Left ventricle myocardium inferior (tissue), 1 donor: ENCODE measurements at regions not wholly inside any gene's neighbourhood (a gene's known extent, or its start where the extent isn't known, plus 50 kb on each side); places are given as distances from the start of the nearest gene placed in this dataset.

Experiments
- DNase-seq: peaks from one replicate; pipeline ENCODE4 v3.0.0-alpha.2; 2020
- H3K27ac ChIP-seq: fragments of 200-600 bp; replicated peaks from 2 replicates; pipeline ENCODE4 v1.8.0; 2021
- H3K27me3 ChIP-seq: fragments of 200-600 bp; 2 replicates; pipeline ENCODE4 v1.8.0; 2021; ENCODE audit warnings: low read depth
- H3K36me3 ChIP-seq: fragments of 200-600 bp; 2 replicates; pipeline ENCODE4 v1.8.0; 2021
- H3K4me1 ChIP-seq: fragments of 200-600 bp; 2 replicates; pipeline ENCODE4 v1.8.0; 2021
- H3K4me3 ChIP-seq: fragments of 200-600 bp; 2 replicates; pipeline ENCODE4 v1.8.0; 2021; ENCODE audit warnings: mild to moderate bottlenecking, moderate library complexity
- H3K9me3 ChIP-seq: fragments of 200-600 bp; replicated peaks from 2 replicates; pipeline ENCODE4 v1.8.0; 2021
- intact Hi-C: fragments of 100-400 bp; cut with micrococcal nuclease; formaldehyde crosslinking; loops from one replicate; pipeline ENCODE4 v1.11.0; 2022
- TF ChIP-seq, protein P1 (sequence below): fragments of 200-600 bp; IDR thresholded peaks from 2 replicates; pipeline ENCODE4 v1.8.0; 2021; ENCODE audit warnings: antibody characterized with exemption, mild to moderate bottlenecking, borderline replicate concordance
- donor health status: DM: no; HTN: yes; CAD: no; lungs with severe emphysema.

DNA sequence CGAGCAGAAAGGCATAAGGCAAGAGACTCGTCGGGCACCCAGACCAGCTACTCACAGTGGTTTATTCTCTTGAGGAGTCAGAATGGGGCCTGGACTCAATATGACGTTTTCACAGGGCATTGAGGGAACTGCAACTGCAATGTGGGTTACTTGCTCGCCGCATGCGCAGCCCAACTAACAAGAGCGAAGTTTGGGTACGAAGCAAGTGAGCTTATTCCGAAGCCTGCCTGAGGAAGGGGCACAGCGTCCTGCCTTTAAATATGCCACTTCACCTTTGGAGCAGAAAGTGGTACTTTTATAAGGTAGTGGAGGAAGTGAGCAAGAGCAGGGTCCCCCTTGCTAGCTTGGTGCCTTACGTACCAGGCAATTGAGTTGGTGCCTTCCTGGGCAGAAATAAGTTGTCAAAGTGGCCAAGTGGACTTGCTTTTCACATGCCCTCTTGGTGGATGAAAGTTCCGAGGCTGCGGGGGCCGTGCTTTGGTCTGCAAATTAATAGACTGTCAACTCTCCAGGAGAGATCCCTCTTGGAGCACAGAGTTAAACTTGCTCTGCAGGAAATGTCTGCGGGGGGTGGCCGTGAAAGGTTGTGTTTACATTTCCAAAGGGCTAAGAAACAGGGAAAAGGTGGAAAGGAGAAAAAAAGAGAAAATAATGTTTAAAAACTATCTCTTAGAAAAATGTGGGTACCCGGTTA is 480.4 kb downstream of the TRIML1 start:
- Histone ChIP-seq H3K36me3 (no peaks in the 10 kb centered on the region), H3K27ac (no peak overlapping the region), H3K27me3 (no peaks in the 10 kb centered on the region), H3K4me1 (no peaks in the 10 kb centered on the region), H3K9me3 (no peaks in the 10 kb centered on the region), H3K4me3 (no peak overlapping the region)
- no peak for DNase-seq
- TF ChIP-seq, protein P1, sequence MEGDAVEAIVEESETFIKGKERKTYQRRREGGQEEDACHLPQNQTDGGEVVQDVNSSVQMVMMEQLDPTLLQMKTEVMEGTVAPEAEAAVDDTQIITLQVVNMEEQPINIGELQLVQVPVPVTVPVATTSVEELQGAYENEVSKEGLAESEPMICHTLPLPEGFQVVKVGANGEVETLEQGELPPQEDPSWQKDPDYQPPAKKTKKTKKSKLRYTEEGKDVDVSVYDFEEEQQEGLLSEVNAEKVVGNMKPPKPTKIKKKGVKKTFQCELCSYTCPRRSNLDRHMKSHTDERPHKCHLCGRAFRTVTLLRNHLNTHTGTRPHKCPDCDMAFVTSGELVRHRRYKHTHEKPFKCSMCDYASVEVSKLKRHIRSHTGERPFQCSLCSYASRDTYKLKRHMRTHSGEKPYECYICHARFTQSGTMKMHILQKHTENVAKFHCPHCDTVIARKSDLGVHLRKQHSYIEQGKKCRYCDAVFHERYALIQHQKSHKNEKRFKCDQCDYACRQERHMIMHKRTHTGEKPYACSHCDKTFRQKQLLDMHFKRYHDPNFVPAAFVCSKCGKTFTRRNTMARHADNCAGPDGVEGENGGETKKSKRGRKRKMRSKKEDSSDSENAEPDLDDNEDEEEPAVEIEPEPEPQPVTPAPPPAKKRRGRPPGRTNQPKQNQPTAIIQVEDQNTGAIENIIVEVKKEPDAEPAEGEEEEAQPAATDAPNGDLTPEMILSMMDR = no peak
- intact Hi-C loops = no loop called here

DNA sequence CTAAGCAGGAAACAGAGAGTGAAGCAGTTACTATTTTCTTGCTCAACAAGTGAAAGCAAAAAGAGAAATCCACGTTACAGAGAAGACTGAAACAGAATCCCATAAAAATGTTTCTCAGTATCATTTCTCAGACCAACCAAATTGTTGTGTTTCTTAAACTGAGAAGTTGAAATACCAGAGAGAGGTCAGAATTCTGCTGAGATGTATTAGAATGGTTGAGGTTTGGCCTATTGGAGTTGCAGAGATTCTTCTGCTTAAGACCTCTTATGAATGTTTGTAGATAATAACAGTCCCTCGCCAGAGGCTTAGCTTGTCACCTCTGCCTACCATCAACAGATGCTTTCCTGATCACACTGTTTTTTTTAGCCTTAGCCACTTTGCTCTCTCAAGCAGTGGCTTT is 481.4 kb downstream of the TRIML1 start:
- no peaks in the 10 kb centered on the region for H3K4me1 ChIP-seq
- H3K4me3 ChIP-seq = no peak overlapping the region
- H3K36me3 ChIP-seq = no peaks in the 10 kb centered on the region
- no peak overlapping the region for H3K27ac ChIP-seq
- no peaks in the 10 kb centered on the region for H3K27me3 ChIP-seq
- no peak for DNase-seq
- no peaks in the 10 kb centered on the region for H3K9me3 ChIP-seq
- TF ChIP-seq, protein P1 = no peak
- intact Hi-C loops = no loop called here

DNA sequence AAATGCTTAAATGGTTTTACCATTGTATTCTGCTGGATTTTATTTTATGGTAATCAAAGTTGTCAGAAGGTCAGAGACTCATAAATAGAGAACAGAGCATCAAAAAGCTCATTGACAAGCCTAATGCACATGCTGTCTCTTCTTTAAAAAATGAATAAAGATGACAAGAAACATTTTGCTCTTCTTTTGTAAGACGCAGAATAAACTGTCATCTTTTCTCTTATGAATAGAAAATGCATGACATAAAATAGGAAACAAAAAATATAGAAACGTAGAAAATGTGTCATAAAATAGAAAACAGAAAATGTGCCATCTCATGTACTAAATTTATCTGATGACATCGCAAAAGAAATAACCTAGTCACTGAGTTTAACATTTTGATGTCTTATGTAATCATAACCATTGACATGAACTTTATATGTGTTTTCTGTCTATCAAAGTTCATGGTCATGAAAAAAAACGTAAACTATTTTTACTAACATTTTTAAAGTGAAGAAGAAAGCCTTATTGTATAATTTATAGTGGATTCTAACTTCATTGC is 484.1 kb downstream of the TRIML1 start:
- Histone ChIP-seq H3K27me3 (no peaks in the 10 kb centered on the region), H3K9me3 (no peaks in the 10 kb centered on the region), H3K4me1 (no peaks in the 10 kb centered on the region), H3K27ac (no peak overlapping the region), H3K4me3 (no peak overlapping the region), H3K36me3 (no peaks in the 10 kb centered on the region)
- intact Hi-C loops = no loop called here
- TF ChIP-seq, protein P1 = no peak
- no peak for DNase-seq

DNA sequence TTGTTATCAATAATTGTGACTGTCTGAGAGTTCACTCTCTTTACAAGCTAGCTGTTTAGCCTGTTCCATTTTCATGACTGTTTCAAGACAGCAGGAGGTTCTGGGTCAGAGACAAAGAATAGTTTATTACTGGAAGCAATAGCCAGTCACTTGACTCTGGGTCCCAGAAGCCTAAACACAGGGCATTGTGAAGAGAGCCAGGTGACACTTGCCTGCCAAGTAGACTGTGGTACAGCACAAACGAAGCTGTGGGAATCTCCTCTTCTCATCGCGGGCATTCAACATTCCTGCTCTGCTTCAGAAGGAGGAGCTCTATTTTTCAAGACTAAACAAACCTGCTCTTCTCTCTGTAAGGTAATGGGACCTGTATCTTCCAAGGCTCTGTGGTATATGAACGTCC is 485.1 kb downstream of the TRIML1 start:
- TF ChIP-seq, protein P1 = no peak
- H3K27me3 ChIP-seq = no peaks in the 10 kb centered on the region
- H3K36me3 ChIP-seq = no peaks in the 10 kb centered on the region
- H3K4me1 ChIP-seq = no peaks in the 10 kb centered on the region
- H3K4me3 ChIP-seq = no peak overlapping the region
- no peaks in the 10 kb centered on the region for H3K9me3 ChIP-seq
- no peak for DNase-seq
- no peak overlapping the region for H3K27ac ChIP-seq
- intact Hi-C loops = no loop called here

DNA sequence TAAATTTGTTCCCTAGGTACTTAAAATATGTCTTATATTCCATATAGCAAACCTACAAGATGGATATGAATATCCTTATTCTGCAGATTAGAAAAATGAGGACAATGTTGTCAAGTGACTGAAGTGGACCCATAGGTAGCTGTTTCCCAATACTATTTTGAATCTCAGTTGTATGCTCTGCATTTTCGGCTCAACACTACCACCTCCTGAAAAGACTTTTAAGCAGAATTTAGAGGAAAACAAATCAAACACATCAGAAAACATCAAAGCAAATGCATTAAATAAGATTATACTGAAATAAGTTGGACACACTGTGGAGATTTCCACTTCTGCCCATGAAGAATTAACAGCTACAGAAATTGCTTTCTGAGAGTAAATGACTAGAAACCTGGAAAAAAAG is 488.7 kb downstream of the TRIML1 start:
- TF ChIP-seq, protein P1 = no peak
- DNase-seq = no peak
- Histone ChIP-seq H3K4me3 (no peak overlapping the region), H3K27ac (no peak overlapping the region), H3K36me3 (no peaks in the 10 kb centered on the region), H3K27me3 (no peaks in the 10 kb centered on the region), H3K9me3 (peaks cover 6% of the 10 kb centered on the region), H3K4me1 (no peaks in the 10 kb centered on the region)
- intact Hi-C loops = no loop called here
